OCI-LY7 (cell line): ENCODE measurements at regions not wholly inside any gene's neighbourhood (a gene's known extent, or its start where the extent isn't known, plus 50 kb on each side); places are given as distances from the start of the nearest gene placed in this dataset.

Experiments
- BruUV-seq: library from RNA; stranded (reverse); fragments of 400-500 nt; replicated peaks from 2 replicates; lab custom pipeline; 2021; lab: Mats Ljungman, UMichigan
- CTCF ChIA-PET: fragments of 300-600 bp; sonication (Branson Sonifier 250); formaldehyde crosslinking; loops from one replicate; lab custom pipeline; 2022; ENCODE audit warnings: antibody characterized with exemption; ENCODE audit not compliant: unreplicated experiment; lab: Charles Lee
- POLR2A ChIA-PET: fragments of 300-600 bp; sonication (Branson Sonifier 250); formaldehyde crosslinking; loops from one replicate; lab custom pipeline; 2022; ENCODE audit warnings: antibody characterized with exemption; lab: Charles Lee
- DNase-seq: peaks from one replicate; pipeline ENCODE4 v3.0.0-alpha.2; 2015; ENCODE audit warnings: low spot score
- H2AFZ ChIP-seq: fragments of 200-600 bp; sonication (generic), shearing (Covaris generic); 2 replicates; pipeline ENCODE4 v1.6.1; 2014; ENCODE audit warnings: mild to moderate bottlenecking, antibody characterized with exemption, low read length, moderate library complexity
- H3K27ac ChIP-seq: fragments of 200-600 bp; sonication (generic); 2 replicates; pipeline ENCODE4 v1.5.1; 2014; ENCODE audit warnings: mixed run types, low read depth, mild to moderate bottlenecking, moderate library complexity, low read length, inconsistent platforms; ENCODE audit not compliant: poor library complexity, severe bottlenecking
- H3K36me3 ChIP-seq: fragments of 200-600 bp; sonication (generic); 2 replicates; pipeline ENCODE4 v1.6.1; 2014; ENCODE audit warnings: mild to moderate bottlenecking, antibody characterized with exemption, low read length, moderate library complexity, mixed read lengths; ENCODE audit not compliant: insufficient read depth
- H3K4me1 ChIP-seq: fragments of 200-600 bp; sonication (generic); 2 replicates; pipeline ENCODE4 v1.5.1; 2014; ENCODE audit warnings: mild to moderate bottlenecking, low read length; ENCODE audit not compliant: insufficient read depth, poor library complexity, severe bottlenecking
- H3K4me2 ChIP-seq: fragments of 200-600 bp; sonication (generic); 2 replicates; pipeline ENCODE4 v1.6.1; 2014; ENCODE audit warnings: mild to moderate bottlenecking, low read length
- H3K4me3 ChIP-seq: fragments of 200-600 bp; sonication (generic); 2 replicates; pipeline ENCODE4 v1.5.1; 2014; ENCODE audit warnings: mild to moderate bottlenecking, low read depth, low read length; ENCODE audit not compliant: poor library complexity, severe bottlenecking
- H3K79me2 ChIP-seq: fragments of 200-600 bp; sonication (generic); 2 replicates; pipeline ENCODE4 v1.6.1; 2016; ENCODE audit warnings: low read depth, mild to moderate bottlenecking, low read length, moderate library complexity, mixed read lengths; ENCODE audit not compliant: insufficient read depth
- H3K9me2 ChIP-seq: fragments of 200-600 bp; sonication (generic); 2 replicates; pipeline ENCODE4 v1.6.1; 2016; ENCODE audit warnings: mild to moderate bottlenecking, low read length, mixed read lengths; ENCODE audit not compliant: insufficient read depth
- H3K9me3 ChIP-seq: fragments of 200-600 bp; sonication (generic); 2 replicates; pipeline ENCODE4 v1.6.1; 2014; ENCODE audit warnings: mild to moderate bottlenecking, mixed run types, low read length, mixed read lengths
- H4K20me1 ChIP-seq: fragments of 200-600 bp; sonication (generic); 2 replicates; pipeline ENCODE4 v1.6.1; 2014; ENCODE audit warnings: mild to moderate bottlenecking, antibody characterized with exemption, low read length, moderate library complexity, mixed read lengths; ENCODE audit not compliant: insufficient read depth
- EZH2phosphoT487 ChIP-seq: fragments of 200-600 bp; sonication (generic); IDR thresholded peaks from 2 replicates; pipeline ENCODE4 v1.6.1; 2018; ENCODE audit warnings: low read depth, borderline replicate concordance, mild to moderate bottlenecking, mixed run types, antibody characterized with exemption, low read length, moderate library complexity, mixed read lengths
- intact Hi-C: fragments of 100-400 bp; cut with micrococcal nuclease; formaldehyde crosslinking; loops from one replicate; pipeline ENCODE4 v1.10.0; 2022; ENCODE audit not compliant: unreplicated experiment
- TF ChIP-seq, protein P1 (sequence below): fragments of 200-600 bp; sonication (generic); conservative IDR thresholded peaks from 2 replicates; pipeline ENCODE4 v1.5.1; 2014; ENCODE audit warnings: mild to moderate bottlenecking, antibody characterized with exemption, low read length, moderate library complexity, mixed read lengths

DNA sequence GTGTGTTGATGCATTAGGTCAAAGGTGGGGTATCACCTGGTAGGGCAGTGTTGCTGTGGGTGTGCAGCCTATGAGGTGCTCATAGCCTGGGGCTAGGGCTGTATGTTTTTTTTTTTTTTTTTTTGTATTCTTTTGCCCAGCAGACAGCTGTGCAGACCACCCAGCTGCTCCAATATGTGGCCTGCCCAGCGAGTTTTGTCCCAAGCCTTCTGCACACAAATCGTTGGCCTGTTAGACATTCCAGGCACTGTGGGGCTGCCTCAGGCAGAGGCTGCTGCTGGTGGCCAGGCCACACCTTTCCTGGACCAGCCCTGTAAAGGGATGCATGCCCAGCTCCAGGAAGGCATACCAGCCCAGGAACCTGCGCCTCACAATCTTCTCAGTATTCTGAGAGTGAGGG is 348.5 kb downstream of the JRKL start:
- Histone ChIP-seq H3K36me3 (no peaks in the 10 kb centered on the region), H4K20me1 (no peaks in the 10 kb centered on the region), H3K9me2 (no peaks in the 10 kb centered on the region), H3K79me2 (no peaks in the 10 kb centered on the region), H3K4me3 (no peak overlapping the region), H3K4me2 (no peak overlapping the region), H2AFZ (no peak overlapping the region), H3K9me3 (no peaks in the 10 kb centered on the region), H3K27ac (no peak overlapping the region), H3K4me1 (no peaks in the 10 kb centered on the region)
- no peak for DNase-seq
- TF ChIP-seq, protein P1, sequence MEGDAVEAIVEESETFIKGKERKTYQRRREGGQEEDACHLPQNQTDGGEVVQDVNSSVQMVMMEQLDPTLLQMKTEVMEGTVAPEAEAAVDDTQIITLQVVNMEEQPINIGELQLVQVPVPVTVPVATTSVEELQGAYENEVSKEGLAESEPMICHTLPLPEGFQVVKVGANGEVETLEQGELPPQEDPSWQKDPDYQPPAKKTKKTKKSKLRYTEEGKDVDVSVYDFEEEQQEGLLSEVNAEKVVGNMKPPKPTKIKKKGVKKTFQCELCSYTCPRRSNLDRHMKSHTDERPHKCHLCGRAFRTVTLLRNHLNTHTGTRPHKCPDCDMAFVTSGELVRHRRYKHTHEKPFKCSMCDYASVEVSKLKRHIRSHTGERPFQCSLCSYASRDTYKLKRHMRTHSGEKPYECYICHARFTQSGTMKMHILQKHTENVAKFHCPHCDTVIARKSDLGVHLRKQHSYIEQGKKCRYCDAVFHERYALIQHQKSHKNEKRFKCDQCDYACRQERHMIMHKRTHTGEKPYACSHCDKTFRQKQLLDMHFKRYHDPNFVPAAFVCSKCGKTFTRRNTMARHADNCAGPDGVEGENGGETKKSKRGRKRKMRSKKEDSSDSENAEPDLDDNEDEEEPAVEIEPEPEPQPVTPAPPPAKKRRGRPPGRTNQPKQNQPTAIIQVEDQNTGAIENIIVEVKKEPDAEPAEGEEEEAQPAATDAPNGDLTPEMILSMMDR, result no peak
- TF ChIP-seq EZH2phosphoT487, result no peak
- ChIA-PET POLR2A (no interaction called here), CTCF (interaction anchor here (0.6 kb wide), 1 partner anchor 1645 kb away, joined by 3 read pairs; no protein-coding TSS in a partner anchor)
- BruUV-seq, result no TSS peak
- intact Hi-C loops, result no loop called here

DNA sequence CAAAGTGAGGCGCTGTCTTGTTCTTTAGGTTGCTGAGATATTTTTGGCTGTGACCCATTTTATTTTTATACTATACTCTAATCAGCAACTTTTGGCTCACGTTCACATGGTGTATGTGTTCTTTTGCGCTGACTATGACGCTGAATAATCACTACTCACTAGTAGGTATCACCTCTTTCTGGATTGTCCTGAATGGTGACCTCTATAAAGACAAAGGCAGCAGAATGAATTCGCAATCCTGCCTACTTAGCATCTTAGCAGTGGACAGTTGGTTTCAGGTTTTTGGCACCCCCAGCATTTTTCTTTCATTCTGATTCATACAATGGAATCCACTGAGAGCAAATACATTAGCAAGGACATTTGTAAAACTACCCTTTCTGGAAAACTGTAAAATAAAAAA is 351.3 kb downstream of the JRKL start:
- H3K4me3 ChIP-seq, result no peak overlapping the region
- TF ChIP-seq, protein P1, result no peak
- TF ChIP-seq EZH2phosphoT487, result no peak
- H3K9me2 ChIP-seq, result no peaks in the 10 kb centered on the region
- H3K9me3 ChIP-seq, result no peaks in the 10 kb centered on the region
- H3K79me2 ChIP-seq, result no peaks in the 10 kb centered on the region
- H3K27ac ChIP-seq, result no peak overlapping the region
- H3K36me3 ChIP-seq, result no peaks in the 10 kb centered on the region
- CTCF ChIA-PET, result no interaction called here
- no peak overlapping the region for H3K4me2 ChIP-seq
- no peak overlapping the region for H2AFZ ChIP-seq
- H4K20me1 ChIP-seq, result no peaks in the 10 kb centered on the region
- POLR2A ChIA-PET, result no interaction called here
- no peak for DNase-seq
- no peaks in the 10 kb centered on the region for H3K4me1 ChIP-seq
- intact Hi-C loops, result no loop called here
- BruUV-seq, result no TSS peak

DNA sequence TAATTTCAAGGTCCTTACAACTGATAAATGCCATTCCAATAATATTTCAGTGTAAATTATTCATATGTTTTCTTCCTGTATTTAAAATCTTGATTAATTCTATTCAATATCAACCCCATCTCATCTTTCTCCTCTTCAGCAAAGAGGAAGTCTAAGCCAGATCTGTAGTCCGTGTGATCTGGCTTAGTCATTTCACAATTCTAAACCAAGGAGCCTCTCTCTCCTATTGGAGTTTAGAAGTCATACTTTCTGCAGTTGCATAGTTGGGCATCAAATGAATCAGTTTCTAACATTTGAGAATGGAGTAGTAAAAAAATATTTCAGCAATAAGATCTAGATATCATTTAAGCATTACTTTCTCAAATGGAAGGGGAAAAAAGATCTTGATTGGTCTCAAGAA is 354.9 kb downstream of the JRKL start:
- Histone ChIP-seq H3K79me2 (no peaks in the 10 kb centered on the region), H3K27ac (no peak overlapping the region), H3K9me2 (no peaks in the 10 kb centered on the region), H3K36me3 (no peaks in the 10 kb centered on the region), H4K20me1 (no peaks in the 10 kb centered on the region), H3K9me3 (no peaks in the 10 kb centered on the region), H3K4me1 (no peaks in the 10 kb centered on the region), H3K4me3 (no peak overlapping the region), H2AFZ (no peak overlapping the region), H3K4me2 (no peak overlapping the region)
- BruUV-seq, result no TSS peak
- intact Hi-C loops, result no loop called here
- ChIA-PET POLR2A (no interaction called here), CTCF (no interaction called here)
- TF ChIP-seq, protein P1, result no peak
- TF ChIP-seq EZH2phosphoT487, result no peak
- no peak for DNase-seq
